ENCODE measurements at regions not wholly inside any gene's neighbourhood (a gene's known extent, or its start where the extent isn't known, plus 50 kb on each side); places are given as distances from the start of the nearest gene placed in this dataset.

GRCh38 chr1:4269330-4269729, 369.3 kb upstream of the C1orf174 start:
- no peak for DNase-seq (ENCODE audit: low read depth in 4 of 4, low spot score in 1 of 4)

GRCh38 chr1:4269952-4270570, 370.0 kb upstream of the C1orf174 start:
- DNase-seq (ENCODE audit: low read depth in 4 of 4, low spot score in 1 of 4), result no peak

DNA sequence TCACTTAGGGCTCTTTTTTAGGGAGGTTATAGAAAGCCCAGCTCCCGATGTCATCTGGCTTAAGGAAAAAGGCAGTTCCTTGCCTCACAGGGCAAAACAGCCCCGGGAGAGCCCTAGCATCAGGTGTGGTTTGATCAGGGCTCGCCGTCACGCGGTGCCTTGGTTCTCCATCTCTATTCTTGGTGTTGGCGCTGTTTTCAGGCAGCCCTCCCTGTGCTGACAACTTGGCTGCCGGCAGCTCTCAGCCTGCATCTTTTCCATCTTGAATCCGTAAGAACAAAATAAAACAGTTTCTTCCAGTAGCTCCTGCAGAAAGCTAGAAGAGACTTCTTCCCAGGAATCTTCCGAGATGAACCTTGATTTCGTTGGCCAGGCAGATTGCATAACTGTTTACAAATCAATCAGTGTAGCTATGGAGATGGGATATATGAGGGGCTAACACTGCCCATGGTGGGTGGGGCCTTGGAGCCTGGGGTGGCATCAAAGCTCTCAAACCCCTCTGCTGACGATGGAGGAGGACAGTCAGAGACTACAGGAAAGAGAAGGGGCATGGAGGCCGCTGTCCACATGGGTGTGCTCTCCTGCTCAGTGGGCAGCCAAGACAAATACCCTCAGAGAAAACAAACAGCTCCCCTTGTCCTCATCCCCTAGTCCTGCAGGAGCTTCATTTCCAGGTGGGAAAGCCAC, 370.7 kb upstream of the C1orf174 start:
- DNase-seq (ENCODE audit: low read depth in 4 of 4, low spot score in 1 of 4), result no peak

GRCh38 chr1:4271338-4271998, 371.4 kb upstream of the C1orf174 start:
- no peak for DNase-seq (ENCODE audit: low read depth in 4 of 4, low spot score in 1 of 4)

- DNase-seq (ENCODE audit: low read depth in 4 of 4, low spot score in 1 of 4), result no peak
These were observed 372.5 kb upstream of the C1orf174 start for GRCh38 chr1:4272568-4272967.

DNA sequence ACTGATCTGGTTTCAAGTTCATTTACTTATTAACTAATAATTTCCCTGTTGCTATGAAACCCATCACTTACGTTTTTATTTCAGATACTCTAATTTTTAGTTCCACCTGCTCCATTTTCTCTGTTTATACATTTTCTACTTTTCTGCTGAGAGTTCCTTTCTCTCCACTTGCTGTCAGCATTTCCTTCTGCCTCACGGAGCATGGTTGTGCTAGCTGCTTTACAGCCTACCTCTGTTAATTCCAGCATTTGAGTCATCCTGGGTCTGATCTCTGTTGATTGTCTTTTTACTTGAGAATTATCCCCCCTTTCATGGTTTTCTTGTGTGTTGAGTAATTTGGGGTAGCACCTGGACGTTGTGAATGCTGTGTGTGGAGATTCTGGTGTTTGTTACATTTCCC, 373.2 kb upstream of the C1orf174 start:
- no peak for DNase-seq (ENCODE audit: low read depth in 4 of 4, low spot score in 1 of 4)

GRCh38 chr1:4273747-4274146, 373.7 kb upstream of the C1orf174 start:
- DNase-seq (ENCODE audit: low read depth in 4 of 4, low spot score in 1 of 4), result no peak

DNA sequence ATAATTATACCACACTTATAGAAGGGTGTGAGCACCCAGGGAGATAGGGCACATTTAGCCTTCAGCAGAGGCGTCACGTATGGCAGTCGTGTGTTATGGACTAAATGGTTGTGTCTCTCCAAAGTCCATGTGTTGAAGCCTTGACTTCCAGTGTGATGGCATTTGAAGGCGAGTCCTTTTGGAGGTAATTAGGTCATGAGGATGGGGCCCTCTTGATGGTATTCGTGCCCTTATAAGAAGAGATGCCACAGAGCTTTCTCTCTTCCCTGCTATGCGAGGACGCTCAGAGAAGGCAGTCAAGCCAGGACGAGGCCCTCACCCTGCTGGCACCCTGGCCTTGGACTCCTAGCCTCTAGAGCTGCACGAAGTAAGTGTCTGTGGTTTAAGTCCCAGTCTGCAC, 375.0 kb upstream of the C1orf174 start:
- no peak for DNase-seq (ENCODE audit: low read depth in 4 of 4, low spot score in 1 of 4)

DNA sequence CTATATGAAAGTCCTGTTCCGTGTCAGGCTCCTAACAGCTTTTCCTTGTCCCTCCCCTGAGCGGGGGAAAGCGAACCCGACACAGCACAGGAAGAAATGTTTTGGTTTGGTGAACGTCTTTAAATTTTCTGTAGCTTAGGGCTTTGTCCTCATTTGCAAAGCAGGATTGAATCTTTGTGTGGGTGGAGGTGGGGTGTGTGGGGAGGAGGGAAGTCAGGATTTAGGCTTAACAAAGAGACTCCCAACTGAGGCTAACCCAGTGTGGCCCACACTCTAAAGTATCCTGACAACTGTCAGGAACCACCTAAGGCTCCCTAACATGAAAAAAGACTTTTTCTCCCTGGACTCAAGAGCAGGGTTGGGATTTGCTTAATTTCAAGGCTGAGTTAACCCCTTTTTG, 376.2 kb upstream of the C1orf174 start:
- no peak for DNase-seq (ENCODE audit: low read depth in 4 of 4, low spot score in 1 of 4)

DNA sequence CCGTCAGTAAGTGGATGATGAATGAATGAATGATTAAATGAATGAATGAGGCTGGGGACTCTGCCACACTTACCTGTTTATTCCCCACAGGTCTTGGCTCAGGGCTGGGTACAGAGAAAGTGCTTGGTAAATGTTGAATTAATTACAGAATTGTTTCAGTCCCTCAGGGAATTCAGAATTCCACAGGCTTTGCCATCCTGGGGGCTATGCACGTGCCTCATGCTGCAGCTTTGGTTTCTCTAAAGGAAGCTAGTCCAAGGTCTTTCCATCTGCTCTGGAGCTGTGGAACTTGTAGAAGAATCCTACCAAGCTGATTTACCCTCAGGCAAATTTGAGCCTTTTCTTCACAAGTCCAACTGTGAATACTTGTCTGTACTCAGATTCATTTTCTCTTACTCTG, 376.8 kb upstream of the AJAP1 start:
- DNase-seq (ENCODE audit: low read depth in 4 of 4, low spot score in 1 of 4), result no peak

GRCh38 chr1:4284976-4285375, 369.4 kb upstream of the AJAP1 start:
- DNase-seq (ENCODE audit: low read depth in 4 of 4, low spot score in 1 of 4), result no peak

GRCh38 chr1:4292861-4293260, 361.5 kb upstream of the AJAP1 start:
- DNase-seq (ENCODE audit: low read depth in 4 of 4, low spot score in 1 of 4), result no peak

DNA sequence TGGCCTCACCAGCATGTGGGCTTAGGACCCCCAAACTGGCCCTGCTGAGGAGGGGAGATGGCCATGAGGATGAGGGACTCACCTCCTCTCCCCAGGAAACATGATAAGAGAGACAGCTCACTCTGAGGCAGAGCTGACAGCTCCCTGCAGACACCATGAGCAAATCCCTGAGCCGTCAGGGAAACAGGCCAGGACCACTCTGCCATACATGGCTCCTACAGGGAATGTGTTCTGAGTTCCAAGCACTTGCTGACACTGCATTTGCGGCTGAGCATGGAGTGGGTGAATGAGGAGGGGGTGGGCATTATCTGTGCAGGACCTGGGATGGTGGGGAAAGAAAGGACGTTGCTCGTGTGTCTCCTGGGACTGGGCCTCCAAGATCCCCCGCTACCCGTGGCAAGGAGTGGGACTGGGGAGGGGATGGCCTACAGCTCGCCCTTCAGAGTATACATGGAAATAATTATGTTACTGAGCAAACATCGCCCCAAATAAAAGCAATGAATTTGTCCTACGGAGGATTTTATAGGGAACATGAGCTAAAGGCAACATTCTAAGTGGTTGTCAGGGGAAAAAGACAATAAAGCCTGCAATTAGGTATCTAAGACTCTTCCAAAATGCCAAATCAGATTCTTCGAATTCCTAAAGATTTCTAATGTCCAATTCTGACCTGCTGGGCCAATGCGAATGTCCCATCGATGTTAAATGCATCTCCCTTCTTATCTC, 355.9 kb upstream of the AJAP1 start:
- no peak for DNase-seq (ENCODE audit: low read depth in 4 of 4, low spot score in 1 of 4)

GRCh38 chr1:4301007-4301406, 353.4 kb upstream of the AJAP1 start:
- DNase-seq (ENCODE audit: low read depth in 4 of 4, low spot score in 1 of 4), result no peak

GRCh38 chr1:4303303-4303702, 351.1 kb upstream of the AJAP1 start:
- no peak for DNase-seq (ENCODE audit: low read depth in 4 of 4, low spot score in 1 of 4)

- no peak for DNase-seq (ENCODE audit: low read depth in 4 of 4, low spot score in 1 of 4)
These were observed 348.7 kb upstream of the AJAP1 start for GRCh38 chr1:4305526-4306301.

DNA sequence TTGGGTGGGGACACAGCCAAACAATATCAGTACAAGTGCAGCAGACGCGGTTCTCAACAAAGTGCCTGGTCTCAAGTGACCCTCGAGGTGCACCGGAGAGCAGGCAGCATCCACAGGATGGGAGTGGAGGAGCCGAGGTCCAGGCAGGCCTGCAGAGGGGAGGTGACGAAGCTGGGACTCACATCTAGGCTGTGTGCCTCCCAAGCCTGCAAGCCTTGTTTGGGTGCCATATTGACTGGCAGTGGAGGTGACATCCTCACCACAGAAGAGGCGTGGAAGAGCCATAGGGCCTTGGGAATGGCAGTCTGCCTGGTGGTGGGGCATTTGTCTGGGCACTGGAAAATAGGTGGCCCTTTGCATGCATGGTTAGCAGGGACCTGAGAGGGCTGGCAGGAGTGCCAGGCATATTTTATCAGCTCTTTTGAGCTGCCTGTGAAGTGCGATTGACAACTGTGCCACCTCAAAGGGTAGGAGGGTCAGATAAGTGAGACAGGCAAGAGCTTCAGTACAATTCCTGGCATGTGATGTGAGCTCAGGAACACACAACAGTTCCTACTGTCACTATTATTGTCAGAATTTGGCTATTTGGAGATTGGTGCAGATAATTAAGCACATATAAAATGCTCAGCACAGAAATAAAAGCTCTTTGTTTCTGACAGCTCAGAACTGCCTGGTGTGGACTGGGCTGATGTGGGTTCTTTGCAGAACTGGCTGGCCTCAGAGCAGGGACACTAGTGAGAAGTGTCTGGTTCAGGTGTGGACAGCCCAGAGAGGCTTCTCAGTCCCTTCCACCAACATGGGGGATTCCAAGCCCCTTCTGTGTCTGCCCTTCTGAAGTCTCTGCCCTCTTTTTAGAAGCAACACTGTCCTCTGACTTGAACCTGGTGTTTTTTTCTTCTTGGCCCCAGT, 347.6 kb upstream of the AJAP1 start:
- DNase-seq (ENCODE audit: low read depth in 4 of 4, low spot score in 1 of 4), result no peak

DNA sequence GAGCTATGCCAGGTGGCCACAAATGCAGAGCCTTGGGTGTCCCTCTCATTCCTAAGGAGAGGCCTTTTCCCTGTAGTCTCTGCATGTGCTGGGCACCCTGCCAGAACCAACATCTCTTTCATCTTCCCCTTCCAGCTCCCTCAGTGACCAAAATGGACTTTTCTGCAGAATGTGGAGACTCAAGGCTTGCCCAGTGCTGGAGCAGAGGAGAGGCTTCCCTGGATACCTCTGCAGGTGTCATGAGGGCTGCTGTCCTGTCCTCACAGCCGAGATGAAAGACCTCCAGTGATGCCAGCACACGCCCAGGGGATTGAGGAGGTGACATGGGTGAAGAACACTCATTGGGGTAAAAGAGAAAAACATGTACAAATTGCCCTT, 347.0 kb upstream of the AJAP1 start:
- DNase-seq (ENCODE audit: low read depth in 4 of 4, low spot score in 1 of 4), result no peak

GRCh38 chr1:4307911-4308545, 346.4 kb upstream of the AJAP1 start:
- DNase-seq (ENCODE audit: low read depth in 4 of 4, low spot score in 1 of 4), result no peak

DNA sequence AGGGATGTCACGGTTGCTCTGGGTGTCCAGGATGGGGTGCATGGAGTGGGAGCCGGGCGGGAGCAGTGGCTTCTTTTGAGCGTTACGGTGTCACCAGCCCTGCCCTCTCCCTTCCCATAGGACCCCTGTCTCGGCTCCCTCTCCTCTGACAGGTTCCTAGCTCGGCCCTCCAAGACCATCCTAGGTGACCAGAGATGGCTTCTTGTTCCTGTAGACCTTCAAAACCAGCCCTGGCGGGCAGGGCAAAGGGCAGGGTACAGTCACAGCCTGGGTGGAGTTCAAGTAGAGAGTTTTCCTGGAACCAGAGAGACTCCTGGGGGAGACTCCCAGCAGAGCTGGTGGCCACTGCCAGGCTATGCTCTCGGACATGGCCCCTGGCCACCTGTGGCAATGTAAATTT, 345.6 kb upstream of the AJAP1 start:
- no peak for DNase-seq (ENCODE audit: low read depth in 4 of 4, low spot score in 1 of 4)
